ENCODE measurements at regions not wholly inside any gene's neighbourhood (a gene's known extent, or its start where the extent isn't known, plus 50 kb on each side); places are given as distances from the start of the nearest gene placed in this dataset.

DNA sequence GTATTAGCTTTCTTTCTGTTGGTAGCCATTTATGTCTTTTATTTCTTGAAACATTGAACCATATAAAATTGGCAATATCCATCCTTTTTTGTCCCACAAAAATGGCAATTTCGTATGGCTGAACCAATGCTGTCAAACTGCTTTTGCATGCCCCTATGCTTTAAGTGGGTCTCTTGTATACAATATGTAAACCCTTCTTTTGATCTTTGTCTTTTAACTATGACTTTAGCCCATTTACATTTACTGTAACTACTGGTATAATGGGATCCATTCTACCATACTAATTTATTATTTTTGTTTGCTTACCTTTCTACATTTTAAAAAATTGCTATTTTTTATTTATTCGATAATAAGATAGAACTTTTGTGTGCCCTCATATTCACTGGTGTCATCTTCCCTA lies 93.4 kb downstream of the TENT4A start:
- no peak for DNase-seq (ENCODE audit: low spot score)
- in situ Hi-C loops (cut with MboI; ENCODE audit: low pct_unique_long_range_greater_than_20kb, low sequenced_read_pairs, unreplicated experiment), result loop anchor here (25.0 kb wide), 1 partner anchor 956 kb away; no protein-coding TSS in a partner anchor
- TF ChIP-seq CTCF (IDR thresholded peaks at IDR 0.05; ENCODE audit: extremely low read depth, insufficient read depth, missing control alignments), result no peak

DNA sequence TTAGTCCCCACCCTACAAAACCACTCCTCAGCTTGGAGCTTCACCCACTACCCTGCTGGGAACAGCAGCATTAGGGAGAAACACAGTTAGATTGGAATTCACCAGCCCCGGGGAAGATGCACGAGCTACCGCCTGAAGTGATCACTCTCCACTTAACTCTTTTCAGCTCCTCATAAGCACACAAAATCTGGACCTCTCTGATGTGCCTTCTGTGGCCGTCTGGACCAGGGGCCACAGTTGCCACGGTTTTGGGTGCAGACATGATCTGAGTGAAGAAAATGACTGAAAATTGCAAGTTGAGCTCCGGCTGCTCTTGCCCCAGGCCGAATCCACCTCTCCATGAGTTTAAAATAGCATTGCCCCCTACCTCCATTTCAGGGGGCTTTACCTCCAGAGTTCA lies 95.2 kb downstream of the TENT4A start:
- TF ChIP-seq CTCF (IDR thresholded peaks at IDR 0.05; ENCODE audit: extremely low read depth, insufficient read depth, missing control alignments), result no peak

GRCh38 chr5:6810641-6811405 lies 97.6 kb downstream of the TENT4A start:
- in situ Hi-C loops (cut with MboI; ENCODE audit: low pct_unique_long_range_greater_than_20kb, low sequenced_read_pairs, unreplicated experiment), result loop anchor here (25.0 kb wide), 1 partner anchor 951 kb away; no protein-coding TSS in a partner anchor

More for the DNA sequence above, 95.2 kb downstream of the TENT4A start:
- no peak for DNase-seq (ENCODE audit: low spot score)
- in situ Hi-C loops (cut with MboI; ENCODE audit: low pct_unique_long_range_greater_than_20kb, low sequenced_read_pairs, unreplicated experiment), result loop anchor here (25.0 kb wide), 1 partner anchor 954 kb away; no protein-coding TSS in a partner anchor

GRCh38 chr5:6812091-6812490 lies 98.9 kb downstream of the TENT4A start:
- in situ Hi-C loops (cut with MboI; ENCODE audit: low pct_unique_long_range_greater_than_20kb, low sequenced_read_pairs, unreplicated experiment), result loop anchor here (25.0 kb wide), 1 partner anchor 950 kb away; no protein-coding TSS in a partner anchor
- TF ChIP-seq CTCF (IDR thresholded peaks at IDR 0.05; ENCODE audit: extremely low read depth, insufficient read depth, missing control alignments), result no peak
- no peak for DNase-seq (ENCODE audit: low spot score)

More at GRCh38 chr5:6810641-6811405, 97.6 kb downstream of the TENT4A start:
- no peak for TF ChIP-seq CTCF (IDR thresholded peaks at IDR 0.05; ENCODE audit: extremely low read depth, insufficient read depth, missing control alignments)
- DNase-seq (ENCODE audit: low spot score), result no peak

GRCh38 chr5:6812800-6813731 lies 99.8 kb downstream of the TENT4A start:
- in situ Hi-C loops (cut with MboI; ENCODE audit: low pct_unique_long_range_greater_than_20kb, low sequenced_read_pairs, unreplicated experiment), result loop anchor here (25.0 kb wide), 1 partner anchor 949 kb away; no protein-coding TSS in a partner anchor
- DNase-seq (ENCODE audit: low spot score), result no peak
- TF ChIP-seq CTCF (IDR thresholded peaks at IDR 0.05; ENCODE audit: extremely low read depth, insufficient read depth, missing control alignments), result no peak

DNA sequence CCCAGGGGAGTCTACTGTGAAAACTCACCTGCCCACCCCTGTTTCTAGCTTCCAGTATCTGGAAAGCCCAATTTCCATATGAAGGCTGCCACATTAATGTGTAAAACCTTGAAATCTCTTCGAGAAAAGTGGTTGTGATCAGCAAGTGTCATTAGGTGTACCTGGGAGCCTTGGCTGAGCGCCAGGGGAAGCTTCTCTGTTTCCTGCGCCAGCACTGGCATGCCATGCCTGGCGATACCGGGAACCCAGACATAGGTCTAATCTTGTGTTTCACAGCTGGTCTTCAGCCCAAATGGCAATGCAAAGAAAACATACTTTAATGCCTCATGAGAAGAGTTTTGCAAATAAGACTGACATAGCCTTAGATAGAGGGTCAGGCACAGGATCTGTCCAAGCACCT lies 101.6 kb downstream of the TENT4A start:
- no peak for TF ChIP-seq CTCF (IDR thresholded peaks at IDR 0.05; ENCODE audit: extremely low read depth, insufficient read depth, missing control alignments)
- in situ Hi-C loops (cut with MboI; ENCODE audit: low pct_unique_long_range_greater_than_20kb, low sequenced_read_pairs, unreplicated experiment), result loop anchor here (25.0 kb wide), 1 partner anchor 947 kb away; no protein-coding TSS in a partner anchor
- no peak for DNase-seq (ENCODE audit: low spot score)

Data from GM13977 (cell line).